Subcutaneous abdominal adipose tissue (tissue), 5 donors: ENCODE measurements at regions not wholly inside any gene's neighbourhood (a gene's known extent, or its start where the extent isn't known, plus 50 kb on each side); places are given as distances from the start of the nearest gene placed in this dataset.

Source experiments
- H3K27ac ChIP-seq: one replicate; pipeline ENCODE4 v1.7.0; 2013; ENCODE audit warnings: low read depth, mild to moderate bottlenecking, inconsistent platforms, low read length, moderate library complexity
- H3K27me3 ChIP-seq, 5 donors: one replicate each; pipeline ENCODE4 v1.7.0; 2013; ENCODE audit warnings: low read length in 5 of 5, inconsistent platforms in 1 of 5; ENCODE audit not compliant: control insufficient read depth in 5 of 5, insufficient read depth in 4 of 5
- H3K36me3 ChIP-seq, 5 donors: one replicate each; pipeline ENCODE4 v1.7.0; 2013; ENCODE audit warnings: low read length in 5 of 5; ENCODE audit not compliant: control insufficient read depth in 5 of 5, insufficient read depth in 5 of 5
- H3K4me1 ChIP-seq, 5 donors: one replicate each; pipeline ENCODE4 v1.7.0; 2013; ENCODE audit warnings: low read length in 5 of 5, mild to moderate bottlenecking in 3 of 5, moderate library complexity in 1 of 5; ENCODE audit not compliant: control insufficient read depth in 5 of 5, insufficient read depth in 5 of 5
- H3K4me3 ChIP-seq, 5 donors: one replicate each; pipeline ENCODE4 v1.7.0; 2013; ENCODE audit warnings: low read length in 5 of 5, low read depth in 1 of 5
- H3K9ac ChIP-seq, 5 donors: one replicate each; pipeline ENCODE4 v1.7.0; 2013; ENCODE audit warnings: low read length in 5 of 5, mild to moderate bottlenecking in 4 of 5, moderate library complexity in 3 of 5
- H3K9me3 ChIP-seq, 5 donors: one replicate each; pipeline ENCODE4 v1.7.0; 2013; ENCODE audit warnings: low read length in 5 of 5; ENCODE audit not compliant: control insufficient read depth in 5 of 5
- donor health status: healthy.
- donor health status: healthy.
- donor health status: healthy.
- donor health status: healthy.
- donor health status: healthy.

DNA sequence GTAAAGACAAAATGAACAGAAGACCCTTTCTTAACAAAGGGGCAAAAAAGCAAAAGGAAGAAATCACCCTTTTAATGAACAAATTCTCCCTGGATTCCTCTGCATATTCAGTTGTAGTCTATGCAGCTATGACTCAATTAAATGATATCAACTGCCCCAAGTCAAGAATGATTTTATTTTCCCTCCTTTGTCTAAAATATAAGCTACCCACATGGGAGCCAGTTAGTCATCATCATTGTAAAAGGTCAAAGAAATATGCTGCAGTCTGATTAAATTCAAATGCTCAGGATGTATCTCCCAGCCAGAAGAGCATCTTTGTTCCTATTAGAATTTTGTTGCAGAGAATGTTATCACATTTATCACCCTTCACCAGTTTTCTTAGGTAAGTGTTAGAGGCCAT, 84.0 kb downstream of the SST start:
- H3K9ac ChIP-seq: no peak overlapping the region
- H3K4me1 ChIP-seq: no peaks in the 10 kb centered on the region
- H3K9me3 ChIP-seq: peaks cover 0 to 2% (median 0%) of the 10 kb centered on the region in 5 donors
- no peak overlapping the region for H3K27ac ChIP-seq
- no peaks in the 10 kb centered on the region for H3K36me3 ChIP-seq
- H3K27me3 ChIP-seq: no peaks in the 10 kb centered on the region
- H3K4me3 ChIP-seq: no peak overlapping the region

DNA sequence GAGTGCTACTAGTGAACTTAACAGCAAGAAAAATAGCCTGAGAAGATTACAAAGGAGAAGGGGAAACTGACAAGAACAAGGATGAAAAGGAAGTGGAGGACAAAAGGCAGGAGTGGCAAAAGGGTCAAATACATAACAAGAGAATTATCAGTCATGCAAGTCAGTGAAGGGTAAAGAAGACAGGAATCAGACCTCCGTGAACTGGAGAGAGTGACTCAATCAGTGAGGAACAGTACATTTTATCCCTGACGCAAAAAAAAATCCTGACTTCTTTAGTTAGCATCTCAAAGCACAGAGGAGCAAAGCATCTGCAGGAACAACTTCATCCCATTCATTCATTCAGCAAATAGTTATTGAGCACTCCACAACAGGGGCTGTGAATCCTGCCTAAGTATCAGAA, 97.8 kb downstream of the SST start:
- Histone ChIP-seq H3K9me3 (no peaks in the 10 kb centered on the region), H3K4me3 (no peak overlapping the region), H3K9ac (no peak overlapping the region)

DNA sequence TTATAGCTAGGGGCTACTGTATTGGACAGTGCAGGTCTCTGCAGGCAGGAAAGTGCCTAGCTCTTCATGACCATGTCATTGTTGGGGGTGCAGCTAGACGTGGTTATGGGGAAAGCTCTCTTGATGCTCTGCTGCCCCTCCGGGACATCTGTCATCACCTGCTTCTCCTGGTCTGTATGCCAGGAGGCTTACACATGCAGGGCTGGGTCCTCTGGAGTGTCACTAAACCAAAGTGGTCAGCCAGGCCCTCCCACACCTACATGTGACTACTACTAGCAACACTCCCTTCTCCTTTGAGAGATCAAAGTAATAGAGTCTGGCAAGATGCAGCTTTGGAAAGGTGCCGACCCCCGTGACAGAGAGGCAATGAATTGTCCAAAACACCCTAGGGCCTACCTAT, 98.5 kb downstream of the SST start:
- Histone ChIP-seq H3K36me3 (no peaks in the 10 kb centered on the region), H3K4me1 (peaks cover 0 to 21% (median 15%) of the 10 kb centered on the region in 5 donors), H3K27ac (no peak overlapping the region), H3K9ac (no peak overlapping the region), H3K27me3 (no peaks in the 10 kb centered on the region), H3K4me3 (no peak overlapping the region), H3K9me3 (no peaks in the 10 kb centered on the region)

More for the DNA sequence above, 97.8 kb downstream of the SST start:
- Histone ChIP-seq H3K4me1 (peaks cover 0 to 15% (median 8%) of the 10 kb centered on the region in 5 donors), H3K27me3 (no peaks in the 10 kb centered on the region), H3K27ac (no peak overlapping the region), H3K36me3 (no peaks in the 10 kb centered on the region)

DNA sequence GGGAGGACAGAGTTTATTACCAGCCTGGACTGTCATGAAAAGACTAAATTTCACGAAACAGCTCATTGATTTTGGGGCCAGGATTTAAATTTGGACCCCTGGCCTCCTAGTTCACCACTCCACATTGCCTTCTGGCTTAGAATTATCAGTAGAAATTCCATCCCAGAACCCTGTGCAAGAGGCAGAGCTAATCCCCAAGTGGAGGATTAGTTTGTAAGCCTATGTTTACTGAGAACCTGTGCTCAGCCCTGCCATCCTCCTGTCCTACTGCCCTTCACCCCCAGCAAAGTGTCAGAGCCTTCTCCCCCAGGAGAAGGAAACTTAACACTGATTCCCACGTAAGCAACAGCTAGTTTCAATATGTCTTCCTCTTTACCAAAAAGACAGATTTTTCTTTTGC, 99.4 kb downstream of the SST start:
- H3K4me1 ChIP-seq: peaks cover 0 to 21% (median 15%) of the 10 kb centered on the region in 5 donors
- no peaks in the 10 kb centered on the region for H3K9me3 ChIP-seq
- no peaks in the 10 kb centered on the region for H3K36me3 ChIP-seq
- no peak overlapping the region for H3K9ac ChIP-seq
- no peaks in the 10 kb centered on the region for H3K27me3 ChIP-seq
- no peak overlapping the region for H3K4me3 ChIP-seq
- no peak overlapping the region for H3K27ac ChIP-seq

DNA sequence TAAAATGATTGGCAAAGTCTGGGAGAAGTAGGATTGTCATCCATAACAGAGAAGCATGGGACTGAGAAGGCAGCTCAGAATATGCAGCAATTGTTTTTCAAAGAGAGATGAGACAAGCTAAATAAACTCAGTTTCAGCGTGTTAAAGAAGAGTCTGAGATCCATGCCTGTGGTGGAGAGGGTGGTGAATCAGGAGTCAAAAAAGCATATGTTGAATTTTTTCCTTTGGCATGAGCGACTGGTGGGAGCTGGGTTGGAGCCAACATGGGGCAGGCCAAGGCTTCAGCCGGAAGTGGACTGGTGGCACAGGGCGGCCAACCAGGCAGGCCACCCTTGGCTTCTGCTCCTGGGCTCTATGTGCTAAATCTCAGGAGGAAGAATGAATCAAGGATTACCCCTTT, 102.0 kb downstream of the SST start:
- Histone ChIP-seq H3K9ac (no peak overlapping the region), H3K27ac (no peak overlapping the region), H3K4me3 (no peak overlapping the region), H3K27me3 (no peaks in the 10 kb centered on the region), H3K36me3 (no peaks in the 10 kb centered on the region), H3K9me3 (no peaks in the 10 kb centered on the region), H3K4me1 (peaks cover 0 to 21% (median 15%) of the 10 kb centered on the region in 5 donors)

DNA sequence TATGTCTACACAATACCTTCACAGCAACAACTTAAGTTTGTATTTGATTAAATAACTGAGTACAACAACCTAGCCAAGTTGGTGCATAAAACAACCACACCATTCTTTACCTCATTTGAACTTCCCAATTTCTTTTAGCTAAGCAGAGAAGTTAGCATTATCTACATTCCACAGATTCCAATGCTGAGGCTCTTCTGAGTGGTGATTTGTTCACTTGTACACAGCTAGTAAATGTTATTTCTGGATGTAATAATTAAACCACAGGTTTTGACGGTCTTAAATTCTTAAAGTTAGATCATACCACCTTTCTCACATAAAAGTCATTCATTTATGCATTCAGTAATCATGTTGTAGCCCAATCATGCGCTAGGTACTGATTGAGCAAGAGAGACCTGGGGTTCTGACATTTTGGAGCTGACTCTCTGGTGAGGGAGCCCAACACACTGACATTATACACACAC, 102.5 kb downstream of the SST start:
- Histone ChIP-seq H3K9ac (no peak overlapping the region), H3K27ac (no peak overlapping the region), H3K27me3 (no peaks in the 10 kb centered on the region), H3K4me1 (peaks cover 0 to 21% (median 15%) of the 10 kb centered on the region in 5 donors), H3K4me3 (no peak overlapping the region), H3K36me3 (no peaks in the 10 kb centered on the region), H3K9me3 (no peaks in the 10 kb centered on the region)

DNA sequence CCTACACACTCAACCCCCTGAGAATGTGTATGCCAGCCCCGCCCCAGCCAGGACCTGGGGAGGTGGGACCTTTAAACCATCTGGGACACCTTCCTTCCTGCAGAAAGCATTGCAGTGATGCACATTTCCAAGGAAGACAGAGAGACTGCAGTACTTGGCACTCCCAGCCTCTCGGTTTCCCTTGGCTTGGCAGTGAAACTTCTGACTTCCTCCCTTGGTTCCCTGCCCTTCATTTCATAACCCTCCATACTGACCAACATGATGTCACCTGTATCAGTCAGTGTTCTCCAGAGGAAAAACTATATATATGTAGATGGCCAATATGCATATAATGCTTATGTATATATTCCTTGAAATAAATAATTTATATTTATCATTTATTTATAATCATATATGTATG, 103.2 kb downstream of the SST start:
- Histone ChIP-seq H3K9me3 (no peaks in the 10 kb centered on the region), H3K27me3 (no peaks in the 10 kb centered on the region), H3K36me3 (no peaks in the 10 kb centered on the region), H3K9ac (no peak overlapping the region), H3K27ac (no peak overlapping the region), H3K4me3 (peak overlapping the region in 1 of 5 donors; percentile 3), H3K4me1 (peaks cover 0 to 21% (median 15%) of the 10 kb centered on the region in 5 donors)

DNA sequence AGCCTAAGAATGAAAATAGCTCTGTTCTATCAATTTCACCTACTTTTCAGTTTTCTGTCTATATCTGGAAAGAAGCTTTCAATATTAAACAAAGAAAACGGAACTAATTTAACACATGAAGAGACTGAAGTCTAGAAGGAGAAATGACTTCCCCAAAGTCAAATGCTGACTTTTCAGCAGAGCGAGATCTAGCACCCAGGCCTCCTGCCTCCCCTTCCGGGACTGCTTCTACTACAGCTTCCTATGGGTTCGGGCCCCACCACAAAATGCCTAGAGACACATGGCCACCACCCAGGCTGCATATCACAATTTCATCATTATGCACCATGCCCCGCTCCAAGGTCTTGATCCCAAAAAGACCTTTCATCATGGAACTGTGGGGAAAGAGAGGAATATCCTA, 104.5 kb downstream of the SST start:
- H3K9ac ChIP-seq: no peak overlapping the region
- no peaks in the 10 kb centered on the region for H3K9me3 ChIP-seq
- H3K36me3 ChIP-seq: no peaks in the 10 kb centered on the region
- H3K4me3 ChIP-seq: no peak overlapping the region
- peaks cover 0 to 21% (median 15%) of the 10 kb centered on the region in 5 donors for H3K4me1 ChIP-seq
- H3K27ac ChIP-seq: no peak overlapping the region
- H3K27me3 ChIP-seq: no peaks in the 10 kb centered on the region

DNA sequence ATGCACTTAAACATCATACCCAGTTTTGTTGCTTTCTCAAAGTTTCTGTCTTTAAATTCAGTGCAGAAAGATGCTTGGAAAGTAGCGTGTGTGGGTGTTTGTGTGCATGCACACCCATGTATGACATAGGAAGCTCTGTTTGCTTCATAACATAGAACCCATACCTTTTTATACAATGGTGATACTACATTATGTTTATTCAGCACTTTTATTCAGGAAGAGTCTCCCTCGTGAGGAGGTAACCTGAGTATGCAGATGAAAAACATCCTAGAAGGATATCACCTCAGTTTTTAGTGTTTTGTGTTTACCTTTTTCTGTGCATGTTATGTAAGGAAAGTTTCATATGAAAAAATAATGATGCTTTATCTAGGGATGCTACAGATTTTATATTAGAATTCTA, 111.2 kb downstream of the SST start:
- H3K27me3 ChIP-seq: peaks cover 0 to 4% (median 0%) of the 10 kb centered on the region in 5 donors
- H3K9ac ChIP-seq: no peak overlapping the region
- no peak overlapping the region for H3K4me3 ChIP-seq
- H3K36me3 ChIP-seq: no peaks in the 10 kb centered on the region
- no peak overlapping the region for H3K27ac ChIP-seq
- no peaks in the 10 kb centered on the region for H3K4me1 ChIP-seq
- peaks cover 0 to 2% (median 0%) of the 10 kb centered on the region in 5 donors for H3K9me3 ChIP-seq

DNA sequence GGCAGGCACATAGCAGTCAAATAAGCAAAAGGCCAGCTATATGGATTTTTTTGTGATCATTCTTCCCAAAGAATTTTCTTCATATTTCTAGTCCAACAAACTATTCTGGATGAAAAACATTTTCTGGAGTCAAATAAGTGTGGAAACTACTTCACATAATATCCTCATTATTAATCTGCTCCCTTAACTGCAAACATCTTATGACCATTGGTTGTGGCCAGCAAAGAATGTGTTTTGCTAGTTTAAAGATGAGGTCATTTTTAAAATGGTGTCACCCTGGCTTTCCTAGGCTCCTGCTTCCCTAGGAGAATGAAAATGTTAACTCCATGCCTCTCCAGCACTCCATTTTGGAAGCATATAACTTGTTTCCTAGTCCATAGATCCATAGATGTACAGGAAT, 118.8 kb downstream of the SST start:
- Histone ChIP-seq H3K36me3 (no peaks in the 10 kb centered on the region), H3K4me1 (no peaks in the 10 kb centered on the region), H3K27me3 (peaks cover 0 to 2% (median 0%) of the 10 kb centered on the region in 5 donors), H3K27ac (no peak overlapping the region), H3K9ac (no peak overlapping the region), H3K9me3 (no peaks in the 10 kb centered on the region), H3K4me3 (no peak overlapping the region)

DNA sequence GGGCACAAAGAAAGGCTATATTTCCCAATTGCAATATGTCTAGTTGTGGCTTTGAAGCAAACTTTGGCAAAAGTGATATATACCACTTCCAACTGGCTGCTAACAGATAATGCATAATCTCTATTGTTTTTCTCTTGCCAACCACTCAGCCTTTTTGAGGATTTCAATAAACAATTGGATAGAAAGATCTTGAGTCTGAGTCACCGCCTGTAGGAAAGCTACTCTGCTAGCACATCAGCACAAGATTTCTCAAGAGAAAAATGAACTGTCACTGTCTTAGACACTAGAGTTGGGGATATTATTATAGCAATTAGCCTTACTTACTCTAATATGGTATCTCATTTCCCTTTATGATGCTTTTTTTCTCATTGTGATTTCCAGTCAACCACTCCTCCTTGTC, 119.7 kb downstream of the SST start:
- H3K9me3 ChIP-seq: no peaks in the 10 kb centered on the region
- no peak overlapping the region for H3K9ac ChIP-seq
- H3K4me3 ChIP-seq: no peak overlapping the region
- H3K27ac ChIP-seq: no peak overlapping the region
- peaks cover 0 to 2% (median 0%) of the 10 kb centered on the region in 5 donors for H3K27me3 ChIP-seq
- H3K4me1 ChIP-seq: no peaks in the 10 kb centered on the region
- no peaks in the 10 kb centered on the region for H3K36me3 ChIP-seq
